ENCODE measurements at regions not wholly inside any gene's neighbourhood (a gene's known extent, or its start where the extent isn't known, plus 50 kb on each side); places are given as distances from the start of the nearest gene placed in this dataset.

GRCh38 chr14:47978871-47979270 lies 303.5 kb upstream of the MDGA2 start:
- ChIA-PET POLR2A (ENCODE audit: unreplicated experiment) (no interaction called here), CTCF (no interaction called here)
- H4K20me1 ChIP-seq (ENCODE audit: insufficient read depth): no peaks in the 10 kb centered on the region
- no peak overlapping the region for H3K4me3 ChIP-seq
- H3K4me2 ChIP-seq: no peak overlapping the region
- no peaks in the 10 kb centered on the region for H3K4me1 ChIP-seq (replicated peaks; ENCODE audit: insufficient read depth)
- no peaks in the 10 kb centered on the region for H3K27me3 ChIP-seq (ENCODE audit: insufficient read depth, low read depth)
- BruUV-seq (replicated peaks): no TSS peak
- H3K36me3 ChIP-seq (ENCODE audit: low read depth): no peaks in the 10 kb centered on the region
- no peak overlapping the region for H3K27ac ChIP-seq
- no peaks in the 10 kb centered on the region for H3K9me3 ChIP-seq (ENCODE audit: insufficient read depth, low read depth)
- no peaks in the 10 kb centered on the region for H3K79me2 ChIP-seq (ENCODE audit: low read depth)
- H2AFZ ChIP-seq: no peak overlapping the region
- TF ChIP-seq EZH2 (IDR thresholded peaks at IDR 0.05; ENCODE audit: low read depth) (no peak), CTCF (conservative IDR thresholded peaks at IDR 0.05) (no peak)
- no peaks in the 10 kb centered on the region for H3K9me2 ChIP-seq (ENCODE audit: insufficient read depth)
- intact Hi-C loops (cut with micrococcal nuclease; ENCODE audit: unreplicated experiment): no loop called here
- no peaks in the 10 kb centered on the region for H3F3A ChIP-seq (ENCODE audit: insufficient read depth, low read depth)
- no peak for DNase-seq

- Histone ChIP-seq H3K9me2 (ENCODE audit: insufficient read depth) (no peaks in the 10 kb centered on the region), H3K4me1 (replicated peaks; ENCODE audit: insufficient read depth) (no peaks in the 10 kb centered on the region), H3K79me2 (ENCODE audit: low read depth) (no peaks in the 10 kb centered on the region), H4K20me1 (ENCODE audit: insufficient read depth) (no peaks in the 10 kb centered on the region), H3F3A (ENCODE audit: insufficient read depth, low read depth) (no peaks in the 10 kb centered on the region), H3K27me3 (ENCODE audit: insufficient read depth, low read depth) (no peaks in the 10 kb centered on the region), H3K4me2 (no peak overlapping the region), H3K36me3 (ENCODE audit: low read depth) (no peaks in the 10 kb centered on the region), H3K9me3 (ENCODE audit: insufficient read depth, low read depth) (no peaks in the 10 kb centered on the region), H3K27ac (no peak overlapping the region), H2AFZ (no peak overlapping the region), H3K4me3 (no peak overlapping the region)
- DNase-seq: no peak
- intact Hi-C loops (cut with micrococcal nuclease; ENCODE audit: unreplicated experiment): no loop called here
- ChIA-PET POLR2A (ENCODE audit: unreplicated experiment) (no interaction called here), CTCF (no interaction called here)
- no TSS peak for BruUV-seq (replicated peaks)
- TF ChIP-seq CTCF (conservative IDR thresholded peaks at IDR 0.05): no peak
- TF ChIP-seq EZH2 (IDR thresholded peaks at IDR 0.05; ENCODE audit: low read depth): no peak
These were observed 300.7 kb upstream of the MDGA2 start for GRCh38 chr14:47976139-47976538.

GRCh38 chr14:47966076-47966810 lies 290.8 kb upstream of the MDGA2 start:
- no TSS peak for BruUV-seq (replicated peaks)
- Histone ChIP-seq H3K9me2 (ENCODE audit: insufficient read depth) (no peaks in the 10 kb centered on the region; the same call in 1 of the 2 replicates), H3K4me3 (no peak overlapping the region), H3K79me2 (ENCODE audit: low read depth) (no peaks in the 10 kb centered on the region), H3F3A (ENCODE audit: insufficient read depth, low read depth) (no peaks in the 10 kb centered on the region), H3K4me1 (replicated peaks; ENCODE audit: insufficient read depth) (no peaks in the 10 kb centered on the region), H3K27ac (no peak overlapping the region), H4K20me1 (ENCODE audit: insufficient read depth) (no peaks in the 10 kb centered on the region), H3K9me3 (ENCODE audit: insufficient read depth, low read depth) (no peaks in the 10 kb centered on the region), H3K36me3 (ENCODE audit: low read depth) (no peaks in the 10 kb centered on the region), H2AFZ (no peak overlapping the region), H3K4me2 (no peak overlapping the region), H3K27me3 (ENCODE audit: insufficient read depth, low read depth) (no peaks in the 10 kb centered on the region)
- intact Hi-C loops (cut with micrococcal nuclease; ENCODE audit: unreplicated experiment): no loop called here
- CTCF ChIA-PET: no interaction called here
- DNase-seq: no peak
- no peak for TF ChIP-seq CTCF (conservative IDR thresholded peaks at IDR 0.05)
- TF ChIP-seq EZH2 (IDR thresholded peaks at IDR 0.05; ENCODE audit: low read depth): no peak
- POLR2A ChIA-PET (ENCODE audit: unreplicated experiment): no interaction called here

All from PC-9 (cell line).